Naive thymus-derived CD8-positive, alpha-beta T cell (primary cell): ENCODE measurements at regions not wholly inside any gene's neighbourhood (a gene's known extent, or its start where the extent isn't known, plus 50 kb on each side); places are given as distances from the start of the nearest gene placed in this dataset.

Source experiments
- ATAC-seq, 2 donors: fragments of 150-1000 bp; cut with Tn5 transposase in 1 of 2; sonication (Bioruptor Pico), chemical (Tn5 transposase) in 1 of 2; 1 replicate in 1 of 2; 2 replicates in 1 of 2; pipeline ENCODE4 v1.10.0; 2021; ENCODE audit warnings: mild to moderate bottlenecking in 2 of 2, moderate library complexity in 2 of 2
- POLR2A ChIA-PET: fragments of 350-600 bp; sonication (Branson Sonifier 250); formaldehyde crosslinking; loops from one replicate; lab custom pipeline; 2021; ENCODE audit warnings: antibody characterized with exemption; lab: Charles Lee
- DNase-seq, 10 donors: peaks; one replicate each; pipeline versions ENCODE4 v3.0.0 to v3.0.0-alpha.2; 2020 to 2022
- H3K27ac Mint-ChIP-seq, 10 donors: one replicate each; pipeline ENCODE4 v1.8.0; 2020 to 2022; ENCODE audit warnings: mild to moderate bottlenecking in 10 of 10, mixed read lengths in 10 of 10, moderate library complexity in 4 of 10, inconsistent platforms in 1 of 10
- H3K27me3 Mint-ChIP-seq, 5 donors: one replicate each; pipeline ENCODE4 v1.8.0; 2021 to 2022; ENCODE audit warnings: mixed read lengths in 5 of 5
- H3K36me3 Mint-ChIP-seq, 3 donors: one replicate each; pipeline ENCODE4 v1.8.0; 2020 to 2022; ENCODE audit warnings: mixed read lengths in 3 of 3, mild to moderate bottlenecking in 2 of 3, inconsistent platforms in 1 of 3
- H3K4me1 Mint-ChIP-seq, 4 donors: one replicate each; pipeline ENCODE4 v1.8.0; 2021 to 2022; ENCODE audit warnings: mixed read lengths in 4 of 4
- H3K4me3 Mint-ChIP-seq, 10 donors: one replicate each; pipeline ENCODE4 v1.8.0; 2020 to 2022; ENCODE audit warnings: mild to moderate bottlenecking in 10 of 10, mixed read lengths in 10 of 10, moderate library complexity in 6 of 10, inconsistent platforms in 1 of 10
- H3K9me3 Mint-ChIP-seq, 9 donors: one replicate each; pipeline ENCODE4 v1.8.0; 2020 to 2022; ENCODE audit warnings: mixed read lengths in 9 of 9, mild to moderate bottlenecking in 3 of 9, inconsistent platforms in 1 of 9, moderate library complexity in 1 of 9

- ATAC-seq (no peak), DNase-seq (no peak)
- H3K4me1 Mint-ChIP-seq: no peaks in the 10 kb centered on the region
- no peaks in the 10 kb centered on the region for H3K36me3 Mint-ChIP-seq
- POLR2A ChIA-PET: no interaction called here
- no peak overlapping the region for H3K27ac Mint-ChIP-seq
- peaks cover 0 to 9% (median 3%) of the 10 kb centered on the region in 5 donors for H3K27me3 Mint-ChIP-seq
- H3K4me3 Mint-ChIP-seq: no peak overlapping the region
- peaks cover 0 to 15% (median 6%) of the 10 kb centered on the region in 9 donors for H3K9me3 Mint-ChIP-seq
Observed at GRCh38 chr2:153221087-153221486, 257.5 kb downstream of the RPRM start.

- Mint-ChIP-seq H3K4me3 (no peak overlapping the region), H3K27me3 (peaks cover 0 to 9% (median 3%) of the 10 kb centered on the region in 5 donors), H3K9me3 (peaks cover 0 to 4% (median 0%) of the 10 kb centered on the region in 9 donors), H3K27ac (no peak overlapping the region), H3K4me1 (no peaks in the 10 kb centered on the region), H3K36me3 (no peaks in the 10 kb centered on the region)
- ATAC-seq: no peak
- POLR2A ChIA-PET: no interaction called here
- no peak for DNase-seq
Observed at GRCh38 chr2:153218851-153219250, 259.7 kb downstream of the RPRM start.

- peaks cover 0 to 4% (median 0%) of the 10 kb centered on the region in 5 donors for H3K27me3 Mint-ChIP-seq
- H3K4me1 Mint-ChIP-seq: no peaks in the 10 kb centered on the region
- ATAC-seq: no peak
- peaks cover 0 to 2% (median 0%) of the 10 kb centered on the region in 9 donors for H3K9me3 Mint-ChIP-seq
- POLR2A ChIA-PET: no interaction called here
- H3K36me3 Mint-ChIP-seq: no peaks in the 10 kb centered on the region
- no peak for DNase-seq
- no peak overlapping the region for H3K27ac Mint-ChIP-seq
- H3K4me3 Mint-ChIP-seq: no peak overlapping the region
Observed at GRCh38 chr2:153214337-153214736, 264.2 kb downstream of the RPRM start.

- H3K27me3 Mint-ChIP-seq: peaks cover 0 to under 1% (median 0%) of the 10 kb centered on the region in 5 donors
- no peaks in the 10 kb centered on the region for H3K36me3 Mint-ChIP-seq
- no peak overlapping the region for H3K27ac Mint-ChIP-seq
- DNase-seq: no peak
- no peaks in the 10 kb centered on the region for H3K4me1 Mint-ChIP-seq
- no peak overlapping the region for H3K4me3 Mint-ChIP-seq
- POLR2A ChIA-PET: no interaction called here
- peaks cover 0 to under 1% (median 0%) of the 10 kb centered on the region in 9 donors for H3K9me3 Mint-ChIP-seq
- no peak for ATAC-seq
Observed at GRCh38 chr2:153213022-153213421, 265.5 kb downstream of the RPRM start.

GRCh38 chr2:153197402-153198386 is 280.9 kb downstream of the RPRM start:
- ATAC-seq (no peak), DNase-seq (no peak)
- peak overlapping the region in 1 of 10 donors; percentile 44 for H3K27ac Mint-ChIP-seq
- peaks cover 5 to 23% (median 15%) of the 10 kb centered on the region in 9 donors for H3K9me3 Mint-ChIP-seq
- H3K36me3 Mint-ChIP-seq: peaks cover 0 to 4% (median 0%) of the 10 kb centered on the region in 3 donors
- POLR2A ChIA-PET: no interaction called here
- H3K4me3 Mint-ChIP-seq: no peak overlapping the region
- H3K27me3 Mint-ChIP-seq: peaks cover 0 to 9% (median 0%) of the 10 kb centered on the region in 5 donors
- H3K4me1 Mint-ChIP-seq: peaks cover 0 to 7% (median 5%) of the 10 kb centered on the region in 4 donors

GRCh38 chr2:153196378-153197058 is 282.0 kb downstream of the RPRM start:
- no peak overlapping the region for H3K4me3 Mint-ChIP-seq
- ATAC-seq (no peak), DNase-seq (no peak)
- H3K36me3 Mint-ChIP-seq: peaks cover 0 to 4% (median 0%) of the 10 kb centered on the region in 3 donors
- H3K4me1 Mint-ChIP-seq: peaks cover 0 to 7% (median 5%) of the 10 kb centered on the region in 4 donors
- peaks cover 0 to 9% (median 0%) of the 10 kb centered on the region in 5 donors for H3K27me3 Mint-ChIP-seq
- peaks cover 5 to 23% (median 15%) of the 10 kb centered on the region in 9 donors for H3K9me3 Mint-ChIP-seq
- POLR2A ChIA-PET: no interaction called here
- peak overlapping the region in 1 of 10 donors; percentile 57 for H3K27ac Mint-ChIP-seq

- Mint-ChIP-seq H3K4me3 (peak overlapping the region in 1 of 10 donors; percentile 64), H3K36me3 (peaks cover 0 to 4% (median 0%) of the 10 kb centered on the region in 3 donors), H3K9me3 (peaks cover 5 to 23% (median 15%) of the 10 kb centered on the region in 9 donors), H3K27me3 (peaks cover 0 to 9% (median 0%) of the 10 kb centered on the region in 5 donors), H3K27ac (no peak overlapping the region), H3K4me1 (peaks cover 0 to 5% (median 3%) of the 10 kb centered on the region in 4 donors)
- no peak for ATAC-seq
- POLR2A ChIA-PET: no interaction called here
- no peak for DNase-seq
Observed at GRCh38 chr2:153195342-153195741, 283.2 kb downstream of the RPRM start.

- ATAC-seq: no peak
- Mint-ChIP-seq H3K36me3 (peaks cover 0 to 16% (median 0%) of the 10 kb centered on the region in 3 donors), H3K27me3 (peaks cover 0 to 7% (median 0%) of the 10 kb centered on the region in 5 donors), H3K27ac (no peak overlapping the region), H3K4me1 (no peaks in the 10 kb centered on the region), H3K4me3 (no peak overlapping the region), H3K9me3 (peaks cover 0 to 34% (median 16%) of the 10 kb centered on the region in 9 donors)
- no peak for DNase-seq
- POLR2A ChIA-PET: no interaction called here
Observed at GRCh38 chr2:153189091-153189888, 289.3 kb downstream of the RPRM start.

GRCh38 chr2:153179808-153180207 is 298.8 kb downstream of the RPRM start:
- peaks cover 0 to 5% (median under 1%) of the 10 kb centered on the region in 9 donors for H3K9me3 Mint-ChIP-seq
- no peak for DNase-seq
- H3K36me3 Mint-ChIP-seq: no peaks in the 10 kb centered on the region
- H3K4me3 Mint-ChIP-seq: no peak overlapping the region
- H3K27ac Mint-ChIP-seq: no peak overlapping the region
- H3K4me1 Mint-ChIP-seq: peaks cover 0 to 4% (median 0%) of the 10 kb centered on the region in 4 donors
- POLR2A ChIA-PET: no interaction called here
- ATAC-seq: no peak
- H3K27me3 Mint-ChIP-seq: peaks cover 0 to 4% (median 0%) of the 10 kb centered on the region in 5 donors

- Mint-ChIP-seq H3K27me3 (no peaks in the 10 kb centered on the region), H3K36me3 (no peaks in the 10 kb centered on the region), H3K4me1 (no peaks in the 10 kb centered on the region), H3K27ac (no peak overlapping the region), H3K9me3 (no peaks in the 10 kb centered on the region), H3K4me3 (no peak overlapping the region)
- no peak for ATAC-seq
- POLR2A ChIA-PET: no interaction called here
- no peak for DNase-seq
Observed at GRCh38 chr2:153169609-153170008, 309.0 kb downstream of the RPRM start.

- POLR2A ChIA-PET: no interaction called here
- no peaks in the 10 kb centered on the region for H3K4me1 Mint-ChIP-seq
- no peaks in the 10 kb centered on the region for H3K27me3 Mint-ChIP-seq
- no peak overlapping the region for H3K4me3 Mint-ChIP-seq
- no peaks in the 10 kb centered on the region for H3K9me3 Mint-ChIP-seq
- H3K36me3 Mint-ChIP-seq: no peaks in the 10 kb centered on the region
- ATAC-seq (no peak), DNase-seq (no peak)
- no peak overlapping the region for H3K27ac Mint-ChIP-seq
Observed at GRCh38 chr2:153165021-153165420, 313.5 kb downstream of the RPRM start.

GRCh38 chr2:153163055-153163454 is 315.5 kb downstream of the RPRM start:
- POLR2A ChIA-PET: no interaction called here

More at GRCh38 chr2:153163055-153163454, 315.5 kb downstream of the RPRM start:
- Mint-ChIP-seq H3K36me3 (no peaks in the 10 kb centered on the region), H3K4me3 (no peak overlapping the region), H3K9me3 (no peaks in the 10 kb centered on the region), H3K27ac (no peak overlapping the region), H3K27me3 (no peaks in the 10 kb centered on the region), H3K4me1 (no peaks in the 10 kb centered on the region)
- ATAC-seq (no peak), DNase-seq (peak in 5 of 10 donors; percentile 4 to 48 (median 18))
